ENCODE measurements at regions not wholly inside any gene's neighbourhood (a gene's known extent, or its start where the extent isn't known, plus 50 kb on each side); places are given as distances from the start of the nearest gene placed in this dataset.

- no peak for DNase-seq (ENCODE audit: low read depth)
Observed at GRCh38 chr6:159480471-159480870, 212.6 kb downstream of the SOD2 start.

GRCh38 chr6:159479146-159479545, 213.9 kb downstream of the SOD2 start:
- no peak for DNase-seq (ENCODE audit: low read depth)

- no peak for DNase-seq (ENCODE audit: low read depth)
Observed at GRCh38 chr6:159473475-159474263, 219.4 kb downstream of the SOD2 start.

- DNase-seq (ENCODE audit: low read depth), result no peak
Observed at GRCh38 chr6:159470397-159470796, 222.6 kb downstream of the SOD2 start.

GRCh38 chr6:159469443-159469842, 223.6 kb downstream of the SOD2 start:
- DNase-seq (ENCODE audit: low read depth), result no peak

GRCh38 chr6:159468994-159469393, 224.0 kb downstream of the SOD2 start:
- no peak for DNase-seq (ENCODE audit: low read depth)

GRCh38 chr6:159467473-159468041, 225.5 kb downstream of the SOD2 start:
- DNase-seq (ENCODE audit: low read depth), result peak; percentile 21

GRCh38 chr6:159466926-159467325, 226.1 kb downstream of the SOD2 start:
- no peak for DNase-seq (ENCODE audit: low read depth)

GRCh38 chr6:159464816-159465215, 228.2 kb downstream of the SOD2 start:
- DNase-seq (ENCODE audit: low read depth), result no peak

GRCh38 chr6:159463119-159463829, 229.8 kb downstream of the SOD2 start:
- DNase-seq (ENCODE audit: low read depth), result no peak

GRCh38 chr6:159462431-159462830, 230.6 kb downstream of the SOD2 start:
- DNase-seq (ENCODE audit: low read depth), result no peak

- DNase-seq (ENCODE audit: low read depth), result no peak
Observed at GRCh38 chr6:159461998-159462397, 231.0 kb downstream of the SOD2 start.

- no peak for DNase-seq (ENCODE audit: low read depth)
Observed at GRCh38 chr6:159461266-159461665, 231.8 kb downstream of the SOD2 start.

- no peak for DNase-seq (ENCODE audit: low read depth)
Observed at GRCh38 chr6:159460476-159460875, 232.6 kb downstream of the SOD2 start.

- DNase-seq (ENCODE audit: low read depth), result no peak
Observed at GRCh38 chr6:159456349-159456748, 236.7 kb downstream of the SOD2 start.

- no peak for DNase-seq (ENCODE audit: low read depth)
Observed at GRCh38 chr6:159455700-159456274, 237.3 kb downstream of the SOD2 start.

- DNase-seq (ENCODE audit: low read depth), result no peak
Observed at GRCh38 chr6:159450815-159451465, 242.1 kb downstream of the SOD2 start.

- no peak for DNase-seq (ENCODE audit: low read depth)
Observed at GRCh38 chr6:159446340-159446739, 246.7 kb downstream of the SOD2 start.

GRCh38 chr6:159445351-159445750, 247.7 kb downstream of the SOD2 start:
- no peak for DNase-seq (ENCODE audit: low read depth)

GRCh38 chr6:159444056-159444760, 248.8 kb downstream of the SOD2 start:
- DNase-seq (ENCODE audit: low read depth), result no peak

- no peak for DNase-seq (ENCODE audit: low read depth)
Observed at GRCh38 chr6:159443417-159443920, 249.6 kb downstream of the SOD2 start.

- DNase-seq (ENCODE audit: low read depth), result no peak
Observed at GRCh38 chr6:159441704-159441981, 251.4 kb downstream of the SOD2 start.
